Astrocyte (in vitro differentiated cells and primary cell): ENCODE measurements at regions not wholly inside any gene's neighbourhood (a gene's known extent, or its start where the extent isn't known, plus 50 kb on each side); places are given as distances from the start of the nearest gene placed in this dataset.

ENCODE experiments used
- DNase-seq: peaks from one replicate; pipeline ENCODE4 v3.0.0-alpha.2; 2010; ENCODE audit warnings: low read depth
- FAIRE-seq: peaks from 2 replicates; lab custom pipeline; 2011; peaks lifted over from hg19 to GRCh38; lab: Jason Lieb, UNC
- H2AFZ ChIP-seq: 2 replicates; pipeline ENCODE4 v1.6.0; 2012; ENCODE audit warnings: low read depth, low read length, inconsistent platforms
- H3K27ac ChIP-seq: 2 replicates; pipeline ENCODE4 v1.5.1; 2011; ENCODE audit warnings: low read depth, low read length, inconsistent platforms
- H3K27me3 ChIP-seq: 2 replicates; pipeline ENCODE4 v1.6.0; 2011; ENCODE audit warnings: low read length, inconsistent platforms; ENCODE audit not compliant: insufficient read depth
- H3K36me3 ChIP-seq: 2 replicates; pipeline ENCODE4 v1.5.1; 2011; ENCODE audit warnings: low read length, inconsistent platforms; ENCODE audit not compliant: insufficient read depth
- H3K4me1 ChIP-seq: 2 replicates; pipeline ENCODE4 v1.5.1; 2011; ENCODE audit warnings: low read length, inconsistent platforms; ENCODE audit not compliant: insufficient read depth
- H3K4me2 ChIP-seq: 2 replicates; pipeline ENCODE4 v1.6.0; 2012; ENCODE audit warnings: low read length, inconsistent platforms
- H3K4me3 ChIP-seq: 2 replicates; pipeline ENCODE4 v1.5.1; 2011; ENCODE audit warnings: low read depth, mild to moderate bottlenecking, low read length, inconsistent platforms; ENCODE audit not compliant: insufficient read depth
- H3K79me2 ChIP-seq: 2 replicates; pipeline ENCODE4 v1.6.0; 2012; ENCODE audit warnings: mild to moderate bottlenecking, low read length, inconsistent platforms; ENCODE audit not compliant: insufficient read depth
- H3K9ac ChIP-seq: 2 replicates; pipeline ENCODE4 v1.6.0; 2012; ENCODE audit warnings: mild to moderate bottlenecking, low read length, inconsistent platforms
- H3K9me3 ChIP-seq: 2 replicates; pipeline ENCODE4 v1.5.1; 2012; ENCODE audit warnings: low read depth, mild to moderate bottlenecking, low read length, inconsistent platforms; ENCODE audit not compliant: insufficient read depth
- H4K20me1 ChIP-seq: 2 replicates; pipeline ENCODE4 v1.6.0; 2012; ENCODE audit warnings: low read length, inconsistent platforms; ENCODE audit not compliant: insufficient read depth
- H3K27ac Mint-ChIP-seq: one replicate; pipeline ENCODE4 v1.8.0; 2021; ENCODE audit warnings: mild to moderate bottlenecking, mixed read lengths; ENCODE audit not compliant: unreplicated experiment
- H3K27me3 Mint-ChIP-seq: one replicate; pipeline ENCODE4 v1.8.0; 2021; ENCODE audit warnings: low read depth, mixed read lengths; ENCODE audit not compliant: unreplicated experiment
- H3K36me3 Mint-ChIP-seq: one replicate; pipeline ENCODE4 v1.8.0; 2021; ENCODE audit warnings: low read depth, mixed read lengths; ENCODE audit not compliant: unreplicated experiment
- H3K4me1 Mint-ChIP-seq: one replicate; pipeline ENCODE4 v1.8.0; 2021; ENCODE audit warnings: low read depth, mixed read lengths; ENCODE audit not compliant: unreplicated experiment
- H3K4me3 Mint-ChIP-seq: one replicate; pipeline ENCODE4 v1.8.0; 2021; ENCODE audit warnings: mild to moderate bottlenecking, moderate library complexity, mixed read lengths; ENCODE audit not compliant: unreplicated experiment
- H3K9me3 Mint-ChIP-seq: one replicate; pipeline ENCODE4 v1.8.0; 2021; ENCODE audit warnings: mild to moderate bottlenecking, mixed read lengths; ENCODE audit not compliant: unreplicated experiment
- EZH2 ChIP-seq: IDR thresholded peaks from 2 replicates; pipeline ENCODE4 v1.6.1; 2012; ENCODE audit warnings: mild to moderate bottlenecking, low read length, inconsistent platforms; ENCODE audit not compliant: insufficient read depth
- TF ChIP-seq, protein P1 (sequence below): IDR thresholded peaks from 2 replicates; pipeline ENCODE4 v1.5.1; 2011; ENCODE audit warnings: low read depth, mild to moderate bottlenecking, inconsistent platforms, low read length, moderate library complexity; ENCODE audit not compliant: insufficient read depth

DNA sequence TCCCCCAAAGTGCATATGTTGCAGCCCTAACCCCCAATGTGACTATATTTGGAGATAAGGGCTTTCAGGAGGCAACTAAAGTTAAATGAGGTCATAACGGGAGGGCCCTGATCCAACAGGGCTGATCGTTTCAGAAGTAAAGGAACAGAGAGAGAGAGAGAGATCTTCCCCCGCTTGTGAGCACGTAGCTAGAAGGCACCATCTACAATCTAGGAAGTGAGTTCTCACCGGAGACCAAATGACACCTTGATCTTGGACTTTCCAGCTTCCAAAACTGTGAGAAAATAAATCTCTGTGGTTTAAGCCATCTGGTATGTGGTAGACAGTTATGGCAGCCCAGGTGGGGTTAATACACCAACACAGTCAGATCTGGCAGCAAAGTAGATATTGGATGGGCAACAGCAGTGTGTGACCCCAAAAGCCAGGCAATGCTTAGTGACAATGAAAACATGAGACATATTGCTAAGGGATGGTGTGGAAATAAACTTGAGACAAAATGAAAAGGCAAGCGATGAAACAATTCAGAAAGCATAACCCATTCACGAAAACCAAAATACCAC is 147.2 kb upstream of the GSC start:
- no peaks in the 10 kb centered on the region for H3K4me1 ChIP-seq
- H4K20me1 ChIP-seq, result no peaks in the 10 kb centered on the region
- DNase-seq, result no peak
- Mint-ChIP-seq H3K9me3 (no peaks in the 10 kb centered on the region), H3K4me3 (no peak overlapping the region), H3K36me3 (no peaks in the 10 kb centered on the region), H3K27me3 (peaks cover 26% of the 10 kb centered on the region), H3K4me1 (no peaks in the 10 kb centered on the region), H3K27ac (no peak overlapping the region)
- TF ChIP-seq, protein P1, sequence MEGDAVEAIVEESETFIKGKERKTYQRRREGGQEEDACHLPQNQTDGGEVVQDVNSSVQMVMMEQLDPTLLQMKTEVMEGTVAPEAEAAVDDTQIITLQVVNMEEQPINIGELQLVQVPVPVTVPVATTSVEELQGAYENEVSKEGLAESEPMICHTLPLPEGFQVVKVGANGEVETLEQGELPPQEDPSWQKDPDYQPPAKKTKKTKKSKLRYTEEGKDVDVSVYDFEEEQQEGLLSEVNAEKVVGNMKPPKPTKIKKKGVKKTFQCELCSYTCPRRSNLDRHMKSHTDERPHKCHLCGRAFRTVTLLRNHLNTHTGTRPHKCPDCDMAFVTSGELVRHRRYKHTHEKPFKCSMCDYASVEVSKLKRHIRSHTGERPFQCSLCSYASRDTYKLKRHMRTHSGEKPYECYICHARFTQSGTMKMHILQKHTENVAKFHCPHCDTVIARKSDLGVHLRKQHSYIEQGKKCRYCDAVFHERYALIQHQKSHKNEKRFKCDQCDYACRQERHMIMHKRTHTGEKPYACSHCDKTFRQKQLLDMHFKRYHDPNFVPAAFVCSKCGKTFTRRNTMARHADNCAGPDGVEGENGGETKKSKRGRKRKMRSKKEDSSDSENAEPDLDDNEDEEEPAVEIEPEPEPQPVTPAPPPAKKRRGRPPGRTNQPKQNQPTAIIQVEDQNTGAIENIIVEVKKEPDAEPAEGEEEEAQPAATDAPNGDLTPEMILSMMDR, result no peak
- TF ChIP-seq EZH2, result no peak
- H2AFZ ChIP-seq, result no peak overlapping the region
- H3K9me3 ChIP-seq, result no peaks in the 10 kb centered on the region
- no peak overlapping the region for H3K9ac ChIP-seq
- no peak for FAIRE-seq
- H3K79me2 ChIP-seq, result no peaks in the 10 kb centered on the region
- no peak overlapping the region for H3K4me2 ChIP-seq
- H3K4me3 ChIP-seq, result no peak overlapping the region
- no peaks in the 10 kb centered on the region for H3K36me3 ChIP-seq
- H3K27me3 ChIP-seq, result no peaks in the 10 kb centered on the region
- no peak overlapping the region for H3K27ac ChIP-seq

DNA sequence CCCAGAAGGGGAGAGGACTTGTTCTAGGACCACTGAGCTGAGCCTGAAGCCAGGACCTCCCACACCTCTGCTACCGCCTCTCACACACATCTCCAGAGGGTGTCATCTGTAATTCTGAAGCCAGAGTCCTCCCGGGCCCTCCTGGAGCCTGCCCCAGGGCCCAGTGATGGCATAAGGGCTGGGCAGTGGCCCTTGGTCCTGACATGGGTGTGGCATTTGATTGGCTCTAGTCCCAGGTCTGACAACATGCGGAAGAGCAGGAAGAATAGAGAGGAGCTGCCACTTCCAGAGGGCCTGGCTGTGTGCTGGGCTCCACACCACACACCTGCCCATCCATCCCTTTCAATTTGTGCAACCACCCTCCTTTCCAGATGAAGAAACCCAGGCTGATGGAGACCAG is 144.3 kb upstream of the GSC start:
- Histone ChIP-seq H3K9me3 (no peaks in the 10 kb centered on the region), H3K27me3 (no peaks in the 10 kb centered on the region), H3K79me2 (no peaks in the 10 kb centered on the region), H3K4me1 (no peaks in the 10 kb centered on the region), H2AFZ (no peak overlapping the region), H3K4me2 (no peak overlapping the region), H3K4me3 (no peak overlapping the region), H3K27ac (no peak overlapping the region), H4K20me1 (no peaks in the 10 kb centered on the region), H3K9ac (no peak overlapping the region), H3K36me3 (no peaks in the 10 kb centered on the region)
- no peak overlapping the region for H3K27ac Mint-ChIP-seq
- H3K4me3 Mint-ChIP-seq, result no peak overlapping the region
- H3K4me1 Mint-ChIP-seq, result no peaks in the 10 kb centered on the region
- no peak for TF ChIP-seq EZH2
- TF ChIP-seq, protein P1, result no peak
- DNase-seq (no peak), FAIRE-seq (no peak)
- peaks cover 5% of the 10 kb centered on the region for H3K9me3 Mint-ChIP-seq
- H3K36me3 Mint-ChIP-seq, result no peaks in the 10 kb centered on the region
- peaks cover 32% of the 10 kb centered on the region for H3K27me3 Mint-ChIP-seq

DNA sequence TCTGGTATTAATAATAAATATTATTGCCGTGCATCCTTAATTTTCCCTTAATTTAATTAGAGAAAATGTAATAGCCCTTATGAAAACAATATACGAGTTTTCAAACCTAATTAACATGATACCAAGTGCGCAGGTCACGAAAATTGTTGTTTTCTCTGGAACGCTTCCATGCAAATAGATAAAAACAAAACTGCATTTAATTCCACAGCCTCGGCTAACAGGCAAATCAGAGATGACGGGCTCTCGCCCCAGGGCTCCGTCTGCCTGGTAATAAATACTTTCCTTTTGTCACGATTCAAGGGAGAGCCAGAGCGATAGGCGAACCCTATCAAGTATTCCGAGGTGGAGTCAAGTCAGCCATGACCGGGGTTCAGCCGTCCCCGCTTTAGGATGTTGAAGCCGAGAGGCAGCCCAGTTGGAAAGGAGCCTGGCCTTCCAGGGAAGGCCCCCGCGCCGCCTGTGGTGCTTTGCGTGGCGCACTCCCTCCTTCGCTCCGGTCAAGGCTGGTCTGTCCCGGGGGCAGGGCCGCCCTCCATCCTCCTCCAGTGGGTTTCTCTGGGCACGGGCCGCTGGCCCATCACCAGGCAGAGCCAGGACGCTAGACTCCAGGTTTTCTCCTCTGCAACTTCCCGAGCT is 137.8 kb upstream of the GSC start:
- no peak overlapping the region for H2AFZ ChIP-seq
- Mint-ChIP-seq H3K36me3 (peaks cover 1% of the 10 kb centered on the region), H3K4me3 (no peak overlapping the region), H3K9me3 (peaks cover 5% of the 10 kb centered on the region), H3K27ac (no peak overlapping the region), H3K4me1 (peaks cover 23% of the 10 kb centered on the region), H3K27me3 (peaks cover 13% of the 10 kb centered on the region)
- H3K36me3 ChIP-seq, result no peaks in the 10 kb centered on the region
- no peaks in the 10 kb centered on the region for H3K9me3 ChIP-seq
- TF ChIP-seq EZH2, result no peak
- TF ChIP-seq, protein P1, result no peak
- no peaks in the 10 kb centered on the region for H4K20me1 ChIP-seq
- no peak overlapping the region for H3K4me3 ChIP-seq
- FAIRE-seq, result no peak
- no peak overlapping the region for H3K4me2 ChIP-seq
- no peak overlapping the region for H3K9ac ChIP-seq
- no peaks in the 10 kb centered on the region for H3K79me2 ChIP-seq
- no peaks in the 10 kb centered on the region for H3K27me3 ChIP-seq
- H3K27ac ChIP-seq, result no peak overlapping the region
- DNase-seq, result no peak
- H3K4me1 ChIP-seq, result no peaks in the 10 kb centered on the region
